Suprapubic skin (tissue), 4 donors: ENCODE measurements at regions not wholly inside any gene's neighbourhood (a gene's known extent, or its start where the extent isn't known, plus 50 kb on each side); places are given as distances from the start of the nearest gene placed in this dataset.

Source experiments
- DNase-seq, 2 donors: peaks; one replicate each; pipeline ENCODE4 v3.0.0-alpha.2; 2019; ENCODE audit warnings: low spot score in 2 of 2
- H3K27ac ChIP-seq: fragments of 200-600 bp; sonication (generic); one replicate; pipeline ENCODE4 v1.5.1; 2019
- H3K27me3 ChIP-seq: fragments of 200-600 bp; sonication (generic); one replicate; pipeline ENCODE4 v1.5.1; 2019
- H3K36me3 ChIP-seq: fragments of 200-600 bp; sonication (generic); one replicate; pipeline ENCODE4 v1.5.1; 2019
- H3K4me1 ChIP-seq: fragments of 200-600 bp; sonication (generic); one replicate; pipeline ENCODE4 v1.5.1; 2019
- H3K4me3 ChIP-seq: fragments of 200-600 bp; sonication (generic); one replicate; pipeline ENCODE4 v1.5.1; 2019; ENCODE audit warnings: mild to moderate bottlenecking
- H3K9me3 ChIP-seq: fragments of 200-600 bp; sonication (generic); one replicate; pipeline ENCODE4 v1.5.1; 2019
- EP300 ChIP-seq: sonication (generic); formaldehyde crosslinking; IDR thresholded peaks from one replicate; pipeline ENCODE4 v1.6.1; 2017; ENCODE audit warnings: antibody characterized with exemption
- POLR2A ChIP-seq, 2 donors: fragments of 450-650 bp; IDR thresholded peaks; one replicate each; pipeline ENCODE4 v1.6.1; 2017; ENCODE audit warnings: antibody characterized with exemption in 2 of 2, mild to moderate bottlenecking in 2 of 2, moderate library complexity in 2 of 2
- POLR2AphosphoS5 ChIP-seq, 3 donors: sonication (generic); formaldehyde crosslinking; IDR thresholded peaks; one replicate each; pipeline ENCODE4 v1.6.1; 2017; ENCODE audit warnings: antibody characterized with exemption in 3 of 3
- WGBS: methylation state at CpG from one replicate; pipeline ENCODE4 v1.1.5; 2018; 5-methylcytosine and 5-hydroxymethylcytosine counted together
- TF ChIP-seq, protein P1 (sequence below), 2 donors: fragments of 200-600 bp in 1 of 2; fragments of 450-650 bp in 1 of 2; sonication (generic) in 1 of 2; IDR thresholded peaks; one replicate each; pipeline ENCODE4 v1.5.1; 2016 to 2019; ENCODE audit warnings: antibody characterized with exemption in 2 of 2, mild to moderate bottlenecking in 1 of 2, moderate library complexity in 1 of 2

- Histone ChIP-seq H3K36me3 (no peaks in the 10 kb centered on the region), H3K4me3 (no peak overlapping the region), H3K27ac (no peak overlapping the region), H3K9me3 (no peaks in the 10 kb centered on the region), H3K27me3 (no peaks in the 10 kb centered on the region), H3K4me1 (no peaks in the 10 kb centered on the region)
- TF ChIP-seq POLR2AphosphoS5 (IDR thresholded peaks at IDR 0.05) (no peak), EP300 (no peak), POLR2A (IDR thresholded peaks at IDR 0.05) (no peak)
- TF ChIP-seq, protein P1, sequence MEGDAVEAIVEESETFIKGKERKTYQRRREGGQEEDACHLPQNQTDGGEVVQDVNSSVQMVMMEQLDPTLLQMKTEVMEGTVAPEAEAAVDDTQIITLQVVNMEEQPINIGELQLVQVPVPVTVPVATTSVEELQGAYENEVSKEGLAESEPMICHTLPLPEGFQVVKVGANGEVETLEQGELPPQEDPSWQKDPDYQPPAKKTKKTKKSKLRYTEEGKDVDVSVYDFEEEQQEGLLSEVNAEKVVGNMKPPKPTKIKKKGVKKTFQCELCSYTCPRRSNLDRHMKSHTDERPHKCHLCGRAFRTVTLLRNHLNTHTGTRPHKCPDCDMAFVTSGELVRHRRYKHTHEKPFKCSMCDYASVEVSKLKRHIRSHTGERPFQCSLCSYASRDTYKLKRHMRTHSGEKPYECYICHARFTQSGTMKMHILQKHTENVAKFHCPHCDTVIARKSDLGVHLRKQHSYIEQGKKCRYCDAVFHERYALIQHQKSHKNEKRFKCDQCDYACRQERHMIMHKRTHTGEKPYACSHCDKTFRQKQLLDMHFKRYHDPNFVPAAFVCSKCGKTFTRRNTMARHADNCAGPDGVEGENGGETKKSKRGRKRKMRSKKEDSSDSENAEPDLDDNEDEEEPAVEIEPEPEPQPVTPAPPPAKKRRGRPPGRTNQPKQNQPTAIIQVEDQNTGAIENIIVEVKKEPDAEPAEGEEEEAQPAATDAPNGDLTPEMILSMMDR (IDR thresholded peaks at IDR 0.05): no peak
- WGBS: 79% methylated on average over 4 of the region's 4 CpGs
- DNase-seq: no peak
These were observed 124.5 kb upstream of the ATP10A start for GRCh38 chr15:25987638-25988037.

- WGBS: 18% methylated on average over 4 of the region's 4 CpGs
These were observed 122.0 kb upstream of the ATP10A start for GRCh38 chr15:25985165-25985564.

DNA sequence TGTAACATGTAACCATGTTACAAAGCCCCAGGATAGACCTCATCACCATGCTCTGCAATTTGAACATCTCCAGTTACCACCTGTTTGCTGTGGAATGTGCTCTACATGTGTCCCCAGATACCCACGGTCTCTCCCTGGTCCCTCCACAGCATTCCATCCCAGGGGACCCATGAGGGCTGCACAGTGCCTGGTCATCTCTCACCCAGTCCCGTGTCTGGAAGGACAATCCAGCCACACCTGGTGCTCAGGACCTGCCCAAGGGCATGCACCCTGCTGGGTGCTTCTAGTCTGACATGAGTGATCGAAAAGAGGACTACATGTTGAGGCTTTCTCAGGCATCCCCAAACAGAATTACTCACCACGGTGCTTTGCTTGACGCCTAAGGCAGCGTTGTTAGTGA is 119.6 kb upstream of the ATP10A start:
- Histone ChIP-seq H3K27me3 (no peaks in the 10 kb centered on the region), H3K4me1 (no peaks in the 10 kb centered on the region), H3K27ac (no peak overlapping the region), H3K36me3 (no peaks in the 10 kb centered on the region), H3K9me3 (no peaks in the 10 kb centered on the region), H3K4me3 (no peak overlapping the region)
- 64% methylated on average over 6 of the region's 6 CpGs for WGBS
- no peak for DNase-seq
- TF ChIP-seq, protein P1 (IDR thresholded peaks at IDR 0.05): no peak
- TF ChIP-seq POLR2AphosphoS5 (IDR thresholded peaks at IDR 0.05) (no peak), EP300 (no peak), POLR2A (IDR thresholded peaks at IDR 0.05) (no peak)

More at GRCh38 chr15:25985165-25985564, 122.0 kb upstream of the ATP10A start:
- H3K36me3 ChIP-seq: no peaks in the 10 kb centered on the region
- H3K27me3 ChIP-seq: no peaks in the 10 kb centered on the region
- H3K4me3 ChIP-seq: no peak overlapping the region
- H3K27ac ChIP-seq: no peak overlapping the region
- H3K4me1 ChIP-seq: no peaks in the 10 kb centered on the region
- no peak for TF ChIP-seq POLR2A (IDR thresholded peaks at IDR 0.05)
- no peak for TF ChIP-seq POLR2AphosphoS5 (IDR thresholded peaks at IDR 0.05)
- no peak for TF ChIP-seq EP300
- TF ChIP-seq, protein P1 (IDR thresholded peaks at IDR 0.05): no peak
- DNase-seq: no peak
- no peaks in the 10 kb centered on the region for H3K9me3 ChIP-seq

DNA sequence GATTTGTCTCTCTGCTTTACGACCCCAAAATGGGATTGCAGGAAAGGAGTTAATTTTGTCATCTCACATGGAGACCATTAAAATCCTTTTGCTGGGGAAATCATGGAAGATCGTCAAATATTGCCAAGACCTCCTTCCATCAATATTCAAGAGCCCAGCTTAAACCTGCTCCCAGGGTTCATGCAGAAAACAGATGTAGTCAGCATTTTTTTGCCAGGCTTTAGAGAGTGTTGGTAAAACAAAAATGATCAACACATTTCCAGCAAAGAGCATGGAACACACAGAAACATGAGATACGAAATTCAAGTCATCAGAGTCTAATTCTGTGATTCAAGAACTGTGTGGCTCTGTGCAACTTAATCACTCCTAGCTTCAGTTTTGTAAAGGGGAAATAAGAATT is 118.0 kb upstream of the ATP10A start:
- no peaks in the 10 kb centered on the region for H3K9me3 ChIP-seq
- no peaks in the 10 kb centered on the region for H3K36me3 ChIP-seq
- H3K27ac ChIP-seq: no peak overlapping the region
- H3K4me3 ChIP-seq: no peak overlapping the region
- 78% methylated on average over 3 of the region's 3 CpGs for WGBS
- no peaks in the 10 kb centered on the region for H3K4me1 ChIP-seq
- no peak for TF ChIP-seq POLR2AphosphoS5 (IDR thresholded peaks at IDR 0.05)
- TF ChIP-seq POLR2A (IDR thresholded peaks at IDR 0.05): no peak
- no peak for TF ChIP-seq EP300
- TF ChIP-seq, protein P1 (IDR thresholded peaks at IDR 0.05): no peak
- DNase-seq: no peak
- H3K27me3 ChIP-seq: no peaks in the 10 kb centered on the region

DNA sequence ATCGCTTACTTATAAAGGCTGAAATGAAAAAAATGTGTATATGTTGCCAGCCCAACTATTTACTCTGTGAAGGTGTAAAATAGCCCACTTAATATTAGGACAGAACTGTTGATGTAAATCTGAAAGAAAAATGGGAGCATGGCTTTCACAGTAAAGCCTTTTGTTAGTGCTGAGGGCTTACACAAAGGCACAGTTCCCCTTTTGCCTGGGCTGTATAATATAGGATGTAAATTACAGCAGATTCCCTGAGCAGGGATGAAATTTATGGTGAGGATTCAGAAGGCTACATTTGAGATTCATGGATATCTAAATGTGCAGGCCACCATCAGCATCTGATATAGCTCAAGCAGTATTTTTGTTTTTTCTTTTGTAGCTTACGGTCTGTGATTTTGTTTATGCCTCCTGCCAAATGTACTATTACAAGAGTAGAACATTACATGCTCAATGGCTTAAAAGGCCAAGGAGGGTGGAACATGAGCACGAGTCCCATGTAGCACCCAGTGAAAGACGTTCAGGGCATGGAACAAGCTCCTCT is 109.1 kb upstream of the ATP10A start:
- no peaks in the 10 kb centered on the region for H3K9me3 ChIP-seq
- H3K4me1 ChIP-seq: no peaks in the 10 kb centered on the region
- no peak overlapping the region for H3K27ac ChIP-seq
- H3K36me3 ChIP-seq: no peaks in the 10 kb centered on the region
- DNase-seq: no peak
- 59% methylated on average over 4 of the region's 4 CpGs for WGBS
- TF ChIP-seq EP300 (no peak), POLR2AphosphoS5 (IDR thresholded peaks at IDR 0.05) (no peak), POLR2A (IDR thresholded peaks at IDR 0.05) (no peak)
- TF ChIP-seq, protein P1 (IDR thresholded peaks at IDR 0.05): no peak
- no peaks in the 10 kb centered on the region for H3K27me3 ChIP-seq
- H3K4me3 ChIP-seq: no peak overlapping the region
